Midbrain (tissue), 1 donor: ENCODE measurements at regions not wholly inside any gene's neighbourhood (a gene's known extent, or its start where the extent isn't known, plus 50 kb on each side); places are given as distances from the start of the nearest gene placed in this dataset.
A peak's percentile ranks its signal among the peaks of the same experiment; 100 is the strongest.
"Not testable (repeated sequence)": the region's sequence is repeated elsewhere in the genome, so short reads cannot be mapped to it uniquely, and the experiment has no call there.

Experiments
- DNase-seq: peaks from one replicate; lab custom pipeline; 2025; lab: John Stamatoyannopoulos, UW

DNA sequence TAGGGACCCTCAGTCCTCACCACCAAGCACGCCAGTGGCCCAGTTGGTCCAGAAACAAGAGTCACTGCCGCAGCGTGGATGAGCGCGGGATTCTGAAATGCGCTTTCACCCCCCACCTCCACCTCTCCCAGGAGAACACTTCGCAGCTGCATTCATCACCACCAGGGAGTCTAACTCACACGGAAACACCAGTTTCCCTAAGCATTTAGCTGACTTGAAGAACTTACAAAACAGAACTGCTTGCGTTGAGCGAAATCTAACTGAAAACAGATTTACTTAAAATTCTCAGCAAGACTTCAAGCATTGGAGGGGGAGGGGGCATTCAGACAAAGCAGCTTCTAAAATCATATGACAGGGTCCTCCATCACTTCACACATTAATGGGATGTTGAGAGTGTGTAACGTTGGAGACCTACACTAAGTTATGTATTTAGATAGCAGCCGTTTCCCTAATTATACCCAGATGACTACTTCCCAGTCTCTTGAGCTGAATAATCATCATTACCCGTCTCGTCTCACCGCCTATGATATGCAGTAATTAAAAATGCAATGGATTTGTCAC, 258.2 kb upstream of the IRS2 start:
- DNase-seq = no peak

DNA sequence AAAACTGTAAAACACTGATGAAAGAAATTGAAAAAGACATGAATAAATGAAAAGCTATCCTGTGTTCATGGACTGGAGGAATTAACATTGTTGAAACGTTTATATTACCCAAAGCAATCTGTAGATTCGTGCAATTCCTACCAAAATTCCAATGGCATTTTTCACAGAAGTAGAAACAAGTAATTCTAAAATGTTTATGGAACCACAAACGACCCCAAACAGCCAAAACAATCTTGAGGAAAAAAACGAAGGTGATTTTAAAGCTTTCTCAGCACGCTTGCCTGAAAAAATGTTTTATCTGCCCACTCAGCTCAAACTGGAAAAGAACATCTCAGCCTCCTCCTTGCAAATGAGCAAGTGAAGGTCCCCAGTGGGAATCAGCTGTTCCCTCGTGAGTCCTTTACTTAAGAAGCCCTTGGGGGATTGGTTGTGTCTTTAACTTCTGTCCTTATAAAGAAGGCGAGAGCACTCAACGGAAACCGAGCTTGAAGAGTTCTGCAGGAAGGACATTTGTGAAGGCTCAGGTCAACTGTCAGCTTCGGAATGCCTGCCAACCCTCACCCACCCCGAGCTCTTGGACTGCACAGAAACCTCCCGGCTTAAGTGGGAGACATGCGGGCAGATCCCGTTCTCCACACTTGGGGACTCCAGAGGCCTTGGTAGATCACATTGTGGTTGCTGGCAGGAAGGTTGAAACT, 256.0 kb upstream of the IRS2 start:
- no peak for DNase-seq

DNA sequence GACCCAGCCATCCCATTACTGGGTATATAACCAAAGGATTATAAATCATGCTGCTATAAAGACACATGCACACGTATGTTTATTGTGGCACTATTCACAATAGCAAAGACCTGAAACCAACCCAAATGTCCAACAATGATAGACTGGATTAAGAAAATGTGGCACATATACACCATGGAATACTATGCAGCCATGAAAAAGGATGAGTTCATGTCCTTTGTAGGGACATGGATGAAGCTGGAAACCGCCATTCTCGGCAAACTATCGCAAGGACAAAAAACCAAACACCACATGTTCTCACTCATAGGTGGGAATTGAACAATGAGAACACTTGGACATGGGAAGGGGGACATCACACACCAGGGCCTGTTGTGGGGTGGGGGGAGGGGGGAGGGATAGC, 255.3 kb upstream of the IRS2 start:
- DNase-seq = not testable (repeated sequence)

DNA sequence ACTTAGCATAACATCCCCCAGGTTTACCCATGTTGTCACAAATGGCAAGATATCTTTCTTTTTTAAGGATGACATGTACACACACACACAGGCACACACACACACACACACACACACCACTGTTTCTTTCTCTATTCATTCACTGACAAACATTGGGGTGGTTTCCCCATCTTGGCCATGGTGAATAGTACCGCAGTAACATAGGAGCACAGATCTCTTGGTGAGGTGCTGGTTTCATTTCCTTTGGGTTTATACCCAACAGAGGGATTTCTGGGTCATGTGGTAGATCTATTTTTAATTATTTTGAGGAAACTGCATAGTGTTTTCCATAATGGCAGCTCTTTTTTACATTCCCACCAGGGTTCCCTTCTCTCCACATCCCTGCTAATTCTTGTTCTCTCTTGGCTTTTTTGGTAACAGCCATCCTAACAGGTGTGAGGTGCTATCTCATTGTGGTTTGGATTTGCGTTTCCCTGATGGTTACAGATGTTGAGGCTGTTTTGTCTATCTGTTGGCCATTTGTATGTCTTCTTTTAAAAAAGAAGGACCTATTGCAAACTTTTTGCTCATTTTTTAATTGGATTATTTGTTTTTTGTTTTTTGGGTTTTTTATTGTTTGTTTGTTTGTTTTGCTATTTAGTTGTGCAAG, 251.7 kb upstream of the IRS2 start:
- no peak for DNase-seq

DNA sequence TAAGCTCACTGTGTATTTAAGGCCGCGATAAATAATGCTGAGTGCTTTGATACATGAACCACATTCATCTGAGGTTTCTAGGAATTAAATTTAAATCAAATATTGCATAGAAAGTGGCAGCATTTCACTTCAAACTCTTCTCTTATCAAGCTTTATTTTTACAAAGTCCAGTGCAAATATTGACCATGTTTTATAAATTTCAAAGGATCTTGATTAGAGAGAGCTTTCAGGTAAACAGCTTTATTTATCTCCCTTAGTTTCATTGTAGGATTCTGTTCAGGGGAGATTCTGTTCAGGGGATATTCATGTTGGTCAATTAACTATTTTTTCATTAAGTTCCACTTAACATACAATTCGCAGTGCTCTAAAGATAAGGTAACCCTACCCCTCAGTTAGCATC, 249.7 kb upstream of the IRS2 start:
- DNase-seq = no peak

DNA sequence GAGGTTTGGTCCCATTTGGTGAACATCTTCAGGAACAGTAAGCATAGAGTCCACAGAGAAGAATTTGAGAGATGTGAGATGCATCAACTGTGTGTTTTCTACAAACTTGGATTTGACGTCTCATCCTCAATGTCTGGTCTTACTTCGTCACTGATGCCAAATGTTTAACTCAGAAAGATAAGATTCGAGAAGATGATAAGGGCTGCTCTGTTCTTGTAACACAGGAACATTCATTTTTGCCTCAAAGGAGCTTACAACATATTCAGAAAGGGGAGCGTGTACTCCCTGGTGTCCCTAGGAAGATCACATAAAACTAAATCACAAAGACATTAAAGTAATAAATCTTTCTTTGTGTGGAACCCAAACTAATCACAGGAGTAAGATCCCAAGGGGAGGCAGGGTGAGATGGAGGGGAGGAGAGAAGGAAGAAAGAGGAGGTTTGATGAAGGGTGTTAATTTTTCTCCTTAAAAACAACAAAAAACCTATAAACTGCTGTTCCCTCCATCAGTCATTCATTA, 247.7 kb upstream of the IRS2 start:
- no peak for DNase-seq

DNA sequence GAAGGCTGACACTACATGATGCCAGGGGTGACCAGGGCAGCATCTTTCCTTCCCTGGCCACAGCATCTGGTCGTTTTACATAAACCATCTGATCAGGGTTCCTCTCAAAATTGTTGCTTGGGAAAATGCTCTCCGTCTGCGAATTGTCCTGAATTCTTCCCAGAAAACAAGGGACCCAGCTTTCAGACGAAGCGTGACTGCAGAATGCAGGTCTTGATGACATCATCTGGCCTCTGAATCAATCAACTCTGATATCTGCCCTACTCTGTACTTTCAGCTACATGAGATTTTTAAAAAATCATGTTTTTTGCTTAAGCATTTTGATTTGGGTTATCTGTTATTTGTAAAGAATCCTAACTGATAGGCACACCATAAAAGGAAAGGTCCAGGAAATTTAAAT, 246.6 kb upstream of the IRS2 start:
- no peak for DNase-seq

DNA sequence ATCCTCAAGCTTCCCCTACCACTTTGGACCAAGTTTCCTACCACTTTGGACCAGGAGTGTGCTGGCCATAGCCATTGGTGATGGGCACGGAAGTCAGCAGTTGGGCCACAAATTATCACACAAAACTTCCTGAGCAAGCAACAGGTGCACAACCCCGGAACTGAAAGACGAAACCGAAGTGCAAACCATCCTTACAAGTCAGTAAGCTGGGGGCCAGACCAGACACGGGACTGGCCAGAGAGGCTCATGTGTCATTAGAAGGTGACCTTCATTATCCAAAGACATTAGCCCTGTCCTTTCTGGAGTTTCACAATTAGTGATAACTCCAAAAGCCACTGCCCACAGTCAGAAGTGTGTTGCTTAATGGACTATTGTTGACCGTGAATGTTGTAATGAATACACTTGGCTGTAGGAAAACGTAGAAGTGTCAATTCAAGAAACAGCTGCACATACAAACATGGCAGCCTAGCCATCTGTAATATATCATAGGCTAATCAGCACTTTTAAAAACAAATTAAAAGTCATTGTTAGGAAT, 244.1 kb upstream of the IRS2 start:
- DNase-seq = no peak

DNA sequence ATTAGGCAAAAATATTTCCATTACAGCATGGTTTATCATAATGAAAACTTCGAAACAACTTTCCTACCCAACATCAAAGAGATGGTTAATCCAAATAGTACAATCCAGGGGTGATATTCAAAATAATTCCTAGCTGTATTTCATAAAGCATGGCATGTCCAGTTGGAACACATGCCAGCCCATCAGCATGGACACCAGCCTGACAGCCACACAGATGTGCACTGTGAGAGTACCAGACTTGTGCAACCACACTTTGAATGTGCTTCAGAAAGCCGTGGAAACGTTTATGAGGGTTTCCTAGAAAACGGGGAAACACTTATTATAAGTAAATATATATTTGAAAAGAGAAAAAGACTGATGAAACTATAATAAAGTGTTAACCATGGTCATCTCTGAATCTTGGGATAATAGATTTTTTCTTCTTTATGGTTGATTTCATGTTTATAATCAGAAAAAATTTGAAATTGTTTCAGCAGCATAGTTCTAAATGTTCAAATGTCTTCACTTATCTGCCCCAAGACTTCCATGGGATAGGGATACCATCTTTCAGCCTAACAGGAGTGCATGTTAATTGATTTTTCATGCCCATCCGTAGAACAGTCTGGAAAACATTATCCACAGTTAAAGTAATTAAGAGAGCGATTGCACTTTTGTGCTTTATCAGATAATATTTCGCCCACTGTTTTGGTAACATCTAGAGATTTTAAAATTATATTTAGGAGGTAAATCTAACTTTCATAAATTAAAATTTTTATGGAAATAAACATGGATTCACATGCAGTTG, 242.6 kb upstream of the IRS2 start:
- no peak for DNase-seq

DNA sequence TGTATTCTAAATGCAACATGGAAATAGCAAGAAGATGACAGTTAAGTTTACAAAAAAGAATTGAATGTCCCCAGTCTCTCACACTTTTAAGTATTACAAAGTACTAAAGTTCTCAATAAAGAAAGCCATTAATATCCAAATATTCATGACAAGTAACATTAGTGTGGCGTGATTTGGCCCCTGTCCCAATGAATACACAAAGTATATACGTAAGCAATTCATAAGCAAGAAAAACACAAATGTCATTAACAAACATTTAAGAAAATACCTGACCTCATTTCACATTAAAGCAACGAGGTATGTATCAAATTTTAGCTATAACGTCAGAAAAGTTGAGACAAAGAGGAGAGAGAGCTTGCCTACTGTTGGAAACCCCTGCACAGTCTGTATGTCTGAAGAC, 241.9 kb upstream of the IRS2 start:
- no peak for DNase-seq

DNA sequence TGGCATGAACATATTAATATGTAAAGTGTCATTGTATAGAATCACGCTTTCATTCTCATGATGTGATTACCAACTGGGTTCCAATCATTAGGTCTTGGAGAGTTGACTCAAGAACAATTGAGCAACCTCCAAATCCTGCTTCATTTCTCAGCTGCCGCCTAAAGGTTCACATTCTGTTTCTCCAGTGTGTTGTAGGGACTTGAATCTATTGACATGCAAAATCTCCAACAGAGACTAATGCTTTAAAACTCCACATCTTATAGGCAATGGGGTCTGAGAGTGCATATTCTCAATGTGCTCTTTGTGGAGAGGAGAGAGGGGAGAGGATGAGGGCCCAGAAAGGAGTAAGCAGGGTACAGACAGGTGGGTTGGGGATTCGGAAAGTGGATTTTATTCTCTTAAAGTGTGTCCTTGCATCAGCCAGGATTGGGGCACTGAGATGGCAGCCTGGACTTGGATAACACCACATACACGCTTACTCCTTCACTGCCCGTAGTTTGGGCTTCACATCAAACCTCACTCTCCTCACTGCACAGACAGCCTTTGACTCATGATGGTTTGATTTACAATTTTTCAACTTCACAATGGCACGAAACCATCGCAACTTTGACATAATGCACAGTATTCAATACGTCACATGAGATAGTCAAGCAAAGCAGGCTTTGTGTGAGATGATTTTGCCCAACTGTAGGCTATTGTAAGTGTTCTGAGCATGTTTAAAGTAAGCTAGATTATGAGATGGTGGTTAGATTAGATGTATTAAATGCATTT, 241.3 kb upstream of the IRS2 start:
- DNase-seq = no peak

DNA sequence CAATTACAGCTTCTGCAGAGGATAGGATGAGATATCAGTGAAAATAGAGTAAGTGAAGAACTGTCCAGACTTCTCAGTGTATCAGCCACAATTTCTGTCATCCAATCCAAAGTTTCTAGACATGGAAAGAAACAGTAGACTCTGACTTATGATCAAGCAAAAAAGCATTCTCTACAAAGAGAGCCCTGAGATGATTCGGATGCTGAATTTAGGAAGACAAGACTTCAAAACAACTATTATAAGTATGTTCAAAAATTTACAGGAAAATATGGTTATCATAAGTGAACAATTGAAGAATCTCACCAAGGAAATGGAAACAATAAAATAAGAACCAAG, 238.2 kb upstream of the IRS2 start:
- no peak for DNase-seq

DNA sequence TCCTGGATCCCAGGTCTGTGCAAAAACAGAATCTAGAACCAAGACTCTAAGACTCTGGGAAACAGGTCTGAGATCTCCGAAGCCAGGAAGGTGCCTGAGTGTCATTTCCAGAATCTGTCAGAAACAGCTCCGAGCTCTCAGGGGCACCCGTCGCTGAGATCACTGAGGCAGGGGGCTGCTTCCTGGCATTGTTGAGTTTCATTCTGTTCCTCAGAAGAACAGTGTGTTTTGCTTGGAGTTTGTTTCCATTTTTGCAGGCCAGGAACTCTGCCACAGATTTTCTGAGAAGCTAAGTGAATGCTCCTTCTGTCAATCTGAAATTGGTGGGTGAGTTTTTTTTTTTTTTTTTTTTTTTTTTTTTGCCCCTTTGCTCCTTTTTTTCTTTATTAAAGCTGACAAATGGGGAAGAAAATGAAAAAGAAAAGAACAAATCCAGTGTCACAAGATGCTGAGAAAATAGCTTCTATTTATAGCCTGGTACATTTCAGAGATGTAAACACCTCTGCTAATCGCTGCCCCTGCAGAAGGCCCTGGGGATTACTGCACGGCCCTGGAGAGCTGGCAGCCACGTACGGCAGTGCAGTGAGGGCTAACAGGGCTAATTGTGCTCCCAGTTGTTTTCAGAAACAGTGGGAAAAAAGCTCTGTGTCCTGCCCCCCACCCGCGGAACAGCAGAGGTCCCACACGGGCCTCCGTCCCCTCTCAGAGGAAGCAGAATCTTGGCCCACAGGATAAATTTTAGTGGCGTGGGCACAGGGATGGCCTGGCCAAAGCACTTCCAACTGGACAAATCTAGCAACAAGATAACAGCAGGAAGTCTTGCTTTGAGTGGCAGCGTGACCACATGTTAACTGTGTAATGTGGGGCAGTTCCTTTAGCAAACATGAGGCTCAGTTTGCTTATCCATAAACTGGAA, 237.6 kb upstream of the IRS2 start:
- DNase-seq = peak; percentile 48

DNA sequence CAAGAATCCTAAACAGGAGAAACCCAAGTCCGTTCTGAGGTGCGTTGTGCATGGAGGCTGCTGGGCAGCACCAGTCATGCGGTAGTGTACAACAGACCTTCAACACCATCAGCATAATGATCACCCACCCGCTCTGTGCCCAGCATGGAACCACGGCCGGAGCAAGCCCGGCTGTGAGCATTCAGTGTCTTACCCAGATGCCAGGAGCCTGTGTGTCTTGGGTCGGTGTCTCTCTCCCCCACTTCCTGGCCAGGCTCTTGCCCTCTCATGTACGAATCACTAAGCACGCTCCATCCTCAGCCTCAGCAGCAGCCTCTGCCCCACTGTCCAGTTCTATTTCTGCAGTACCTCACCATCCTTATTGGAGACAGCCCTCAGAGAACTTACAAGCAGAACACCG, 231.6 kb upstream of the IRS2 start:
- no peak for DNase-seq

DNA sequence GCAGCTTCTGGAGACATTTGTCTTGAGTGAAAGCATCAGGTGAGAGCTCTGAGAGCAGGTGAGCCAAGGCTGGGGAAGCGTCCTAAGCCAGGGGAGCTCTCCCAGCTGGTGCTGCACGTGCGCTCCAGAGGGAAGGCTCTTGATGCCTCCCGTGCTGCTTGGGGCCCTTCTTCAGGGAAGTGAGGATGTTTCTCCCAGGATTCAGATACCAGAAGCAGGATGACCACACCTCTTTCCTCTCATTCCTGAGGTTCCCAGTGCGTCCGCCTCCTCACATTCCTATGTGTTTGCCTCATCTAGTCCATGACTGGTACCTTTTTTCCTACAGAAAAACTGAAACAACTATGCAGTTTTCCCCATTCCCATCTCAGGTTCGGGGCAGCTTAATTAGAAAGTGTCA, 231.0 kb upstream of the IRS2 start:
- DNase-seq = no peak

DNA sequence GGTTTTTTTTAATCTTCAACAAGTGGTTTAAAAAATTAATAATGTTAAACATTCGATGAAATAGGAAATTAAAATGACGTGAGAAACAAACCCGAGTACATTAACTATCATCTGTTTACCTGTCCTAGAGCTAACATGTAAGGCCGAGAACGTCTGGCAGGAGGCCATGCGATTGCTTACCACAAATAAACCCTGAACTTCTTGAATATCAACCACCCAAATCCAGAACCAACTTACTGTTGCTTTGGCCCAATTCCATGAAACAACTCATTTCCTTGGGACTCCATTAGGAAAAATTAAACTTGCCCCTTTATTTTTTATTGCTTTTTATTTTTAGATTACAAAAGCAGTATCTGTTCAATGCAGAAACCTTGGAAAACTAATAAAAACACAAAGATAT, 228.9 kb upstream of the IRS2 start:
- no peak for DNase-seq

DNA sequence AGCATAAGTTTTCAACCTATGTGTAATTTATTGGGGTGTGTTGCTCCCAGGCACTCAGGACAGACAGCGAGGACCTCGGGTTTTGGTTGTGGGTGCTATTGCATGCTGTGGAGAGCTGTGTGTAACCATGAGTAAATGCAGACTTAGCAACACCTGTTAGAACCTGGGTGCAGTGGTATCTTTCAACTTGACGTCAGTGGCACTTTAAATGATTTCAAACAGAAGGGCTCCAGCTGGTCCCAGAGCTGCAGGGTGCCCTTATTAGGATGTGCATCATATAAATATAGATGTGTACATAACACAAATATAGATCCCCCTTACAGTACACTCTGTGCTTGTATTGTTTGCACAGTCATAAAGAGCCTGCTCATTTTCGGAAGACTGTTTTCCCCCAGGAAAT, 228.3 kb upstream of the IRS2 start:
- no peak for DNase-seq

DNA sequence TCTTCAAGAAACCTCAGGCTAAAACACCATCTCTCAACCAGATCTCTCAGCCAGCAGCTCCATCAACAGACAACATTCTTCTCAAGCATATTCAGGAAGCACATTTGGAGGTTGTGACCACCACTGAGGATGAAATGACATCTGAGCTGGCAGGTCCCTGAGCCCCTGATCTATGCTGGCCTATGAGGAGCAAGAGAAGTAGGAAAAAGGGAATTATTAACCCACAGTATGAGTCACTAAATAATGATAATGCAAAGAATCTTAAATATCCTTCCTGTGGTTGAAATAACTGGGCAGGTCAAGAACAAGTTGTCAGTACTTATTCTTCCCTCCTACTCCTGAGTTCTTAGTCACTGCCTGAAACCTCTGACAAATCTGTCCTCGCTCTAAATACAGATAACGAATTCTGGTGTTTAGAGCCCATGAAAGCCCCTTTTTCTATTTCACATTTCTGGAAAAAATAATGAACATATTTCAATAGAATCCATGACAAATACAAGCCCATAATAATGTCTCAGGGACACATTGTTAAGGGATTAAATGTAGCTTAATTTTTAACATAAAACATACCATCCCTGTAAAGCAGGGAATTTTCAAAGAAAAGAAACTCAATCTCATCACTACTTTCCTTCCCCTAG, 225.8 kb upstream of the IRS2 start:
- DNase-seq = no peak

DNA sequence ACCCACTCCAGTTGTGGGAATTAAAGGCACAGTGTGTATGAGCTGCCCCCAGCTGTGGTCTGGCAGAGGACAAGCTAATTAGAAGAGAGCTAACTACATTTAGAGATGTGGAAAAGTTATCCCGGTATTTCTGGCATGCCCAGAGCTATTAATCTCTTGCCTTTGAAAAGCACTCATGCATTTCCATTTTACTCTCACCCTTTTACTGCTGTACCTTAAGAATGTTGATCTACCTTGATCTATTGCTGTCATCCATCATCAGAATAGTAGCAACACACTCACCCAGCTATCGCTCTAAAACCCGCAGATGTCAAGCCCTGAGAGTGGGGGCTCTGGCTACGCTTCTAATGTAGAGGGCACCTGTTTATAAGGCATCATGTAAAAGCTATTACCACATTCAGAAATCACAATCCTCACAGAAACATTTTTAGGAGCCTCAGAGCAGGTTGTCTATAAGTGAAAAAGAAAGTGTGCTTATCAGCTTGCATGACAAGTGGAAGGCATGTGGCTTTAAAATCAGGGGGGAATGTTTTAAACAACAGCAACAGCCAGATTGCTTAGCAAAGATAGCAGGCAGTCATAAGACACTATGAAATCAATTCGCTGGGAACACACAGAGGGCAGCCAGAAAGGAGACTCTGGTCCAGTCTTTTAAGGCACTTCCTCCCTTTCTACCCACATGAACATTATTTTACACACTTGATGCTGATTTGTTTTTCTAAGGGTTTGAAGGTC, 224.2 kb upstream of the IRS2 start:
- no peak for DNase-seq

DNA sequence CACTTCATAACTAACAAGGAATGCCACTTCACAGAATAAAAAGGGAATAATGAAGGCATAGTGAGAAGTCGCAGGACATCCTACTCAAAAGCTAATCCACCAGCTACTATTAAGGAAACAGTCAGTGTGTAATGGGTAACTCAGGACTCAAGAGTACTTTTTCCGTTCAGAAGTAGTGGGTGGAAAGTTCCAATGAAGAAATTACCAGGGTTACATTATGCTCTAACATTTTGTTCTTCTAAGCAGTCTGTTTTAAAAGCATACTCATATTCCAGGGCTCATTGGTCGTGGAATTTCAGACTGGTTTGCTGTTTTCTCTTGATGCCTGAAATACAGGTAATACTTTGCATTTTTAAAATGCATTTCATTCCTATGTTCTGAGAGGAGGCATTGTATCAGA, 222.4 kb upstream of the IRS2 start:
- DNase-seq = no peak
